GM13976 (cell line): ENCODE measurements at regions not wholly inside any gene's neighbourhood (a gene's known extent, or its start where the extent isn't known, plus 50 kb on each side); places are given as distances from the start of the nearest gene placed in this dataset.

ENCODE experiments used
- DNase-seq: peaks from one replicate; pipeline ENCODE4 v3.0.0; 2012; ENCODE audit warnings: low spot score
- in situ Hi-C: fragments of 300-500 bp; cut with MboI; formaldehyde crosslinking; loops from one replicate; pipeline ENCODE4 v1.12.0; 2022; ENCODE audit warnings: low sequenced_read_pairs, mixed read lengths, inconsistent platforms; ENCODE audit not compliant: unreplicated experiment
- TF ChIP-seq, protein P1 (sequence below): IDR thresholded peaks from 2 replicates; pipeline ENCODE4 v1.5.1; 2012; ENCODE audit warnings: borderline replicate concordance, mild to moderate bottlenecking; ENCODE audit not compliant: insufficient read depth; ENCODE audit errors: extremely low read depth, missing control alignments, control extremely low read depth

DNA sequence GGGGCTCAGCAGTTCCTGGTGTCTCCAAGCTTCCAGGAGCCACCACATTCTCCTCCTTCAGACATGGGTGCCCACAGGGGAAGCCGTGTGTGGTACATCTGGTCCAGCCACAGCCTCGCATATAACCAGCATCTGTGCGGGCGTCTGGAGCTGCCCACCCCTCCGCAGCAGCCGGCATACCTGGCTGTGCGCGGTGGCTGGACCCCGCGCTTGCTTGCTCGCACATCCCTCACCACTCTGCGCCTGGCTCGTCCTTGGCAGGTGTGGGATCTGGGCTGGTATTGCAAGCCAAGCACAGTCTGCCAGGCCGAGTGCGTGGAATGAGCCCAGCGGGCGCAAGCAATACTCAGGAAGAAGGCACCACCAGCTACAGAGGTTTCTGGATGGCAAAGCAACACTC lies 117.7 kb upstream of the MBL2 start:
- in situ Hi-C loops: no loop called here
- no peak for DNase-seq
- TF ChIP-seq, protein P1, sequence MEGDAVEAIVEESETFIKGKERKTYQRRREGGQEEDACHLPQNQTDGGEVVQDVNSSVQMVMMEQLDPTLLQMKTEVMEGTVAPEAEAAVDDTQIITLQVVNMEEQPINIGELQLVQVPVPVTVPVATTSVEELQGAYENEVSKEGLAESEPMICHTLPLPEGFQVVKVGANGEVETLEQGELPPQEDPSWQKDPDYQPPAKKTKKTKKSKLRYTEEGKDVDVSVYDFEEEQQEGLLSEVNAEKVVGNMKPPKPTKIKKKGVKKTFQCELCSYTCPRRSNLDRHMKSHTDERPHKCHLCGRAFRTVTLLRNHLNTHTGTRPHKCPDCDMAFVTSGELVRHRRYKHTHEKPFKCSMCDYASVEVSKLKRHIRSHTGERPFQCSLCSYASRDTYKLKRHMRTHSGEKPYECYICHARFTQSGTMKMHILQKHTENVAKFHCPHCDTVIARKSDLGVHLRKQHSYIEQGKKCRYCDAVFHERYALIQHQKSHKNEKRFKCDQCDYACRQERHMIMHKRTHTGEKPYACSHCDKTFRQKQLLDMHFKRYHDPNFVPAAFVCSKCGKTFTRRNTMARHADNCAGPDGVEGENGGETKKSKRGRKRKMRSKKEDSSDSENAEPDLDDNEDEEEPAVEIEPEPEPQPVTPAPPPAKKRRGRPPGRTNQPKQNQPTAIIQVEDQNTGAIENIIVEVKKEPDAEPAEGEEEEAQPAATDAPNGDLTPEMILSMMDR: no peak

DNA sequence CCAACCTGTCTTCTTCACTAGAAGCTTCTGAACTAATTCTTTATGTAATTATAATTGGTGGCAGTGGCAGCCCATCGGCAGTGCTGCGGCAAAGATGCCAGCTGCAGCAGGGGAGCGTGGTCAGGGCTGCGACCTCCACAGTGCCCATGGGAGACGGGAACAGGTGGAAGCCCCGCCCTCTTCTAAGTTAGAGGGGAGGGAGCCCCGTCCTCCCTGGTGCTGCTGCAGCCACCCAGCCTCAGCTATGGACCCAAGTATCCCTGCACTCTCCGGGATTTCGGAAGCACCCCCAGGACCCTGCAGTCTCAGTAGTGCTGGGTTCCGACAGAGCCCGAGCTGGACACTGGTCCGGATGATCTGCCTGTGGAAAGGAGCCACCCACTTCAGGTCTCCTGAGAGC lies 117.0 kb upstream of the MBL2 start:
- in situ Hi-C loops: no loop called here
- DNase-seq: no peak
- TF ChIP-seq, protein P1: no peak

DNA sequence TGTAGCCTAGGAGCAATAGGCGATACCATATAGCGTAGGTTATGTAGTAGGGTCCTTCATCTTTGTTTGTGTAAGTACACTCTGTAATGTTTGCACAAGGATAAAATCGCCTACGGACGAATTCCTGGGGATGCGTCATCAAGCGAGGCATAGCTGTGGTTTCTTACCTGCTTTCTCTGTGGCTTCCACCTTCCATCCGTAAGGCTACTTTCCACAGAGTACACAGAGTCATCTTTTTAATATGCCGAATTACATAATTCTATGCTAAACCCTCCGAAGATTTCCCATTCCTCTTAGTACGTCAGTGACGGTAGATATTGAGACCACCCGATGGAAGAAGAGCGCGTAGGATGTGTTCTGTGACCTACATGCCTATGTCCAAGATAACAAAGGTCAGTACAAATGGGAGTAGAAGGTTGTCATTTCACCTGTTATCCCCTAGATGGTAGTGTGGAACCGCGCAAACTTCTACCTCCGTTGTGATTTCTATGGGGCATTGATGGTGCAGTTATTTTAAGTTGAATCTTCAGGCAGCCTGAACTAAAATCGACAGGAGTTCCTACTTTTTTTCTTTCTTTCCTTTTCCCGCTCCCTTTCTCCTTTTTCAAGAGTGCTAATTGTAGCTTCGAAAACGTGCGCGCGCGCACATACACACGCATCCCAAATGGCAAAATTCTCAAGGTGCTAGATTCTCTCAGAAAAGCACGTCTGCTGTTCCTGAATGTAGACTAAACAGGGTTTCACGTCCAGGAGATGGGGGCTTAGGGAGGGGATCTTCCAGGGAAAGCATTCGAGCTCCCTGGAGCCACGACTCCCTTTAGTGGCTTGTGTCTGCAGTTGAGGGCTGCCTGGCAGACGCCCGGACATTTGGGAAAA lies 111.7 kb upstream of the MBL2 start:
- in situ Hi-C loops: no loop called here

DNA sequence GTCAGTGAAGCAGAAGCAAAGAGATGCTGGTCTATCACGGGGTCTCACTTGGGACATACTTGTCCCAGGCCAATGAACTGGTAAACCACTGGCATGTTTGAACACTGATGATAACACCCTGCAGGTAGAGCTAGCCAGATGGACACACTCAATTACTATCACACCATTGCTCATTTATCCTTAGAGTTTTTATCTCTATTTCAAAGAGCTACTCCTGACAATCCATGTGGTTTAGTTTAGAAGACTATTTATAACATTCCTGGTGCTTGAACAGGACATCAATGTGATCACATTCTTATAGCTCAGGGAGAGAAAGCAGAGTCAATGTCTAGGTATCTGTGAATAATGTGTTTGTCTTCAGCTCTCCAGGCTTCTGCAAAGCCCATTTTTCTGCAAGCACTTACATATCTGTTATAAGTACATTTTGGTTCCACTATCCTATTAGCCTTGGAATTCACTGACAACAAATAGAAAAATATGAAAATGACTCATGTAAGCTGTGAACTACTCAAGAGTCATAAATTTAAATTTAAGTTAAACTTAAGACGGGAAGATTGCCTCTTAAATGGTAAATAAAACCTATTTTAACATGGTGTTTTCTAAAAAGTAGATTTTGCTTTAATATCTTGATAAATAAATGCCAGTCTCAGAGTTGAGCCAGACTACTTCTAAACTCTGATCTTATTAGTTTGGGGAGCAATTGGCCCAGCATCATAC lies 106.7 kb upstream of the MBL2 start:
- in situ Hi-C loops: no loop called here
- DNase-seq: no peak
- TF ChIP-seq, protein P1: no peak

More for the DNA sequence above, 111.7 kb upstream of the MBL2 start:
- TF ChIP-seq, protein P1: peak; percentile 63
- peak; percentile 66 for DNase-seq

DNA sequence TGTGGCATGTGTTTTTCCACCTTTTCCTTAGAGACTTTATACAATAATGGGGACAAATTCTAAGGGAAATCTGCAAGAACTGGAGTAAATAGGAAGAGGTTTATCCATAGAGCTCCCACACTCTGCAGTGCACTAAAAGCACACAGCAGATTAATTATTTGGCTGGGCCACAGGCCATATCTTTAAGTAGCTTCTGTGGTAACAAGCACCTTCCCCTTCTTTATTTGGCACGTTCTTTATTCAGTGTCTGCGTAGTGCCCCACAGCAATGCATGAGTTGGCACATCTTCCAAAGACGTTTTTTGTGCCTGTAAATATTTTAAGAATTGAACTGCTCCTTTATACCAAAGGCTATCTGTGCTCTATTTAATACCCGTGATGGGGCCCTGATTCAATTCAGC lies 104.9 kb upstream of the MBL2 start:
- DNase-seq: no peak
- in situ Hi-C loops: no loop called here
- TF ChIP-seq, protein P1: no peak

DNA sequence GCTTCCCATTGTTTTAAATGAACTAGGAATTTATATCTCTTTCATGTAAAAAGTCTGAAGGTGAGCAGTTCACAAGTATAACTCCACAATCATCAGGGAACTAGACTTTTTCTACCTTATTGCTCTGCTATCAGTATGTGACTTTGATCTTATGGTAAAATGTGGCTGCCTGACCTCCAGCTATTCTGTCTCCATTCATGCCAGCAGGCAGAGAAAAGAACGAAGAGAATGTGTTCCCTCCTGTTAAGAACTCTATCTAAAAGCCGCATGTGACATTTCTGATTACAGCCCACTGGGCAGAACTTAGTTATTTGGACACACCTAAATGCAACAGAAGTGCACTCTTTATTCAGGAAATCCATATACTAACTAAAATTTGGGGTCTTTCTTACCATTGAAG lies 102.8 kb upstream of the MBL2 start:
- in situ Hi-C loops: no loop called here
- TF ChIP-seq, protein P1: no peak
- DNase-seq: no peak
